Keratinocyte (primary cell): ENCODE measurements at regions not wholly inside any gene's neighbourhood (a gene's known extent, or its start where the extent isn't known, plus 50 kb on each side); places are given as distances from the start of the nearest gene placed in this dataset.
A peak's percentile ranks its signal among the peaks of the same experiment; 100 is the strongest.
"Not testable (repeated sequence)": the region's sequence is repeated elsewhere in the genome, so short reads cannot be mapped to it uniquely, and the experiment has no call there.

Source experiments
- DNase-seq: peaks from one replicate; pipeline ENCODE4 v3.0.0-alpha.2; 2011; ENCODE audit warnings: low read depth, missing footprints, low spot score
- FAIRE-seq: peaks from 2 replicates; lab custom pipeline; 2011; peaks lifted over from hg19 to GRCh38; lab: Jason Lieb, UNC
- H2AFZ ChIP-seq: 2 replicates; pipeline ENCODE4 v1.6.0; 2012; ENCODE audit warnings: low read length, control low read depth, inconsistent platforms; ENCODE audit not compliant: control insufficient read depth
- H3K27ac ChIP-seq: 2 replicates; pipeline ENCODE4 v1.5.1; 2011; ENCODE audit warnings: low read length; ENCODE audit not compliant: control insufficient read depth, insufficient read depth
- H3K27me3 ChIP-seq: 3 replicates; pipeline ENCODE4 v1.6.0; 2011; ENCODE audit warnings: low read length; ENCODE audit not compliant: control insufficient read depth, insufficient read depth; ENCODE audit errors: extremely low read depth
- H3K36me3 ChIP-seq, 2 experiments: 2 replicates in 1 of 2; 3 replicates in 1 of 2; pipeline ENCODE4 v1.5.1; 2011; ENCODE audit warnings: low read length in 2 of 2, mild to moderate bottlenecking in 1 of 2; ENCODE audit not compliant: control insufficient read depth in 2 of 2, insufficient read depth in 2 of 2; ENCODE audit errors: extremely low read depth in 1 of 2
- H3K4me1 ChIP-seq: 3 replicates; pipeline ENCODE4 v1.5.1; 2011; ENCODE audit warnings: low read length; ENCODE audit not compliant: control insufficient read depth, insufficient read depth; ENCODE audit errors: extremely low read depth
- H3K4me2 ChIP-seq: 3 replicates; pipeline ENCODE4 v1.6.0; 2011; ENCODE audit warnings: low read depth, low read length; ENCODE audit not compliant: control insufficient read depth, insufficient read depth; ENCODE audit errors: extremely low read depth
- H3K4me3 ChIP-seq, 3 experiments: fragments of 200-600 bp in 1 of 3; sonication (generic) in 1 of 3; 2 replicates in 2 of 3; 3 replicates in 1 of 3; pipeline ENCODE4 v1.5.1; 2011 to 2016; ENCODE audit warnings: low read length in 3 of 3, mild to moderate bottlenecking in 3 of 3, control low read depth in 2 of 3, inconsistent platforms in 1 of 3, low read depth in 1 of 3, mixed read lengths in 1 of 3, mixed run types in 1 of 3, moderate library complexity in 1 of 3; ENCODE audit not compliant: control insufficient read depth in 2 of 3, insufficient read depth in 2 of 3; ENCODE audit errors: extremely low read depth in 1 of 3
- H3K79me2 ChIP-seq: 2 replicates; pipeline ENCODE4 v1.6.0; 2012; ENCODE audit warnings: low read length; ENCODE audit not compliant: control insufficient read depth, insufficient read depth
- H3K9ac ChIP-seq: 3 replicates; pipeline ENCODE4 v1.6.0; 2011; ENCODE audit warnings: low read length; ENCODE audit not compliant: control insufficient read depth, insufficient read depth; ENCODE audit errors: extremely low read depth
- H3K9me1 ChIP-seq: 3 replicates; pipeline ENCODE4 v1.6.0; 2011; ENCODE audit warnings: low read length; ENCODE audit not compliant: control insufficient read depth, insufficient read depth; ENCODE audit errors: extremely low read depth
- H3K9me3 ChIP-seq: 2 replicates; pipeline ENCODE4 v1.5.1; 2012; ENCODE audit warnings: low read depth, low read length; ENCODE audit not compliant: control insufficient read depth
- H4K20me1 ChIP-seq: 3 replicates; pipeline ENCODE4 v1.6.0; 2011; ENCODE audit warnings: low read length; ENCODE audit not compliant: control insufficient read depth, insufficient read depth; ENCODE audit errors: extremely low read depth
- CTCF ChIP-seq, 3 experiments: IDR thresholded peaks in 1 of 3; conservative IDR thresholded peaks in 1 of 3; optimal IDR thresholded peaks in 1 of 3; 2 replicates in 2 of 3; 3 replicates in 1 of 3; pipeline versions ENCODE3 to v1.5.1; 2011; ENCODE audit warnings: low read length in 3 of 3, mild to moderate bottlenecking in 3 of 3, moderate library complexity in 2 of 3, control low read depth in 1 of 3, inconsistent platforms in 1 of 3; ENCODE audit not compliant: insufficient read depth in 2 of 3; ENCODE audit errors: extremely low read depth in 1 of 3
- EZH2 ChIP-seq: IDR thresholded peaks from one replicate; pipeline ENCODE4 v1.6.1; 2012; ENCODE audit warnings: inconsistent platforms, mild to moderate bottlenecking, low read length, moderate library complexity
- dilution Hi-C: fragments of 300-500 bp; cut with MboI; formaldehyde crosslinking; loops from one replicate; pipeline ENCODE4 v1.7.0; 2020; ENCODE audit warnings: low sequenced_read_pairs; ENCODE audit not compliant: extremely low pct_ligation_motif_present

- no peak overlapping the region for H2AFZ ChIP-seq
- no peaks in the 10 kb centered on the region for H3K36me3 ChIP-seq
- peaks cover 10% of the 10 kb centered on the region for H3K4me1 ChIP-seq
- DNase-seq (no peak), FAIRE-seq (no peak)
- dilution Hi-C loops: no loop called here
- TF ChIP-seq CTCF (optimal IDR thresholded peaks at IDR 0.05 in 1 of 3, IDR thresholded peaks at IDR 0.05 in 1 of 3, conservative IDR thresholded peaks at IDR 0.05 in 1 of 3; ENCODE audit: extremely low read depth in 1 of 3, insufficient read depth in 2 of 3, low read length in 3 of 3) (no peak), EZH2 (no peak)
- no peak overlapping the region for H3K4me2 ChIP-seq
- no peaks in the 10 kb centered on the region for H3K9me3 ChIP-seq
- no peaks in the 10 kb centered on the region for H3K79me2 ChIP-seq
- no peaks in the 10 kb centered on the region for H3K9me1 ChIP-seq
- no peaks in the 10 kb centered on the region for H4K20me1 ChIP-seq
- no peaks in the 10 kb centered on the region for H3K27me3 ChIP-seq
- no peak overlapping the region for H3K9ac ChIP-seq
- H3K27ac ChIP-seq: no peak overlapping the region
- no peak overlapping the region for H3K4me3 ChIP-seq
These were observed 62.0 kb upstream of the ATP2C1 start for GRCh38 chr3:130831719-130832400.

DNA sequence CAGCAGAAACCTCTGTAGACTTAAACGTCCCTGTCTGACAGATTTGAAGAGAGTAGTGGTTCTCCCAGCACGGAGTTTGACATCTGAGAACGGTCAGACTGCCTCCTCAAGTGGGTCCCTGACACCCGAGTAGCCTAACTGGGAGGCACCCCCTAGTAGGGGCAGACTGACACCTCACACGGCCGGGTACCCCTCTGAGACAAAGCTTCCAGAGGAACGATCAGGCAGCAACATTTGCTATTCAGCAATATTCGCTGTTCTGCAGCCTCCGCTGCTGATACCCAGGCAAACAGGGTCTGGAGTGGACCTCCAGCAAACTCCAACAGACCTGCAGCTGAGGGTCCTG, 61.5 kb upstream of the ATP2C1 start:
- dilution Hi-C loops, H4K20me1 ChIP-seq, H3K4me3 ChIP-seq, H3K4me2 ChIP-seq, DNase-seq, FAIRE-seq, H3K79me2 ChIP-seq, H3K9ac ChIP-seq, H3K9me1 ChIP-seq, H3K4me1 ChIP-seq, H3K9me3 ChIP-seq, H3K27me3 ChIP-seq, H3K36me3 ChIP-seq, H2AFZ ChIP-seq, H3K27ac ChIP-seq: not testable (repeated sequence)

- TF ChIP-seq CTCF (optimal IDR thresholded peaks at IDR 0.05 in 1 of 3, IDR thresholded peaks at IDR 0.05 in 1 of 3, conservative IDR thresholded peaks at IDR 0.05 in 1 of 3; ENCODE audit: extremely low read depth in 1 of 3, insufficient read depth in 2 of 3, low read length in 3 of 3) (no peak), EZH2 (no peak)
- no peak overlapping the region for H2AFZ ChIP-seq
- H3K9me1 ChIP-seq: no peaks in the 10 kb centered on the region
- H3K4me1 ChIP-seq: peaks cover 10% of the 10 kb centered on the region
- no peaks in the 10 kb centered on the region for H3K36me3 ChIP-seq
- no peak overlapping the region for H3K4me2 ChIP-seq
- DNase-seq (no peak), FAIRE-seq (peak; percentile 76)
- no peak overlapping the region for H3K9ac ChIP-seq
- H3K79me2 ChIP-seq: no peaks in the 10 kb centered on the region
- no peaks in the 10 kb centered on the region for H3K27me3 ChIP-seq
- no peak overlapping the region for H3K4me3 ChIP-seq
- dilution Hi-C loops: no loop called here
- H3K27ac ChIP-seq: no peak overlapping the region
- no peaks in the 10 kb centered on the region for H3K9me3 ChIP-seq
- no peaks in the 10 kb centered on the region for H4K20me1 ChIP-seq
These were observed 59.4 kb upstream of the ATP2C1 start for GRCh38 chr3:130834476-130834875.
